Trophoblast cell (in vitro differentiated cells and primary cell): ENCODE measurements at regions not wholly inside any gene's neighbourhood (a gene's known extent, or its start where the extent isn't known, plus 50 kb on each side); places are given as distances from the start of the nearest gene placed in this dataset.

Source experiments
- DNase-seq, 2 donors: peaks; one replicate each; pipeline ENCODE4 v3.0.0-alpha.2; 2016
- H2AFZ ChIP-seq: 2 replicates; pipeline ENCODE4 v1.6.1; 2013; ENCODE audit warnings: low read length, moderate library complexity, mild to moderate bottlenecking; ENCODE audit not compliant: insufficient read depth, poor library complexity
- H2AK5ac ChIP-seq: 2 replicates; pipeline ENCODE4 v1.6.1; 2013; ENCODE audit warnings: mild to moderate bottlenecking, low read length
- H2BK120ac ChIP-seq: 2 replicates; pipeline ENCODE4 v1.6.1; 2013; ENCODE audit warnings: low read length, mild to moderate bottlenecking, moderate library complexity; ENCODE audit not compliant: insufficient read depth, poor library complexity
- H2BK12ac ChIP-seq: 2 replicates; pipeline ENCODE4 v1.6.1; 2013; ENCODE audit warnings: mild to moderate bottlenecking, low read length, moderate library complexity
- H2BK5ac ChIP-seq: 2 replicates; pipeline ENCODE4 v1.6.1; 2013; ENCODE audit warnings: low read length, low read depth, moderate library complexity, mild to moderate bottlenecking; ENCODE audit not compliant: poor library complexity
- H3K14ac ChIP-seq: 2 replicates; pipeline ENCODE4 v1.6.1; 2013; ENCODE audit warnings: mild to moderate bottlenecking, low read length
- H3K18ac ChIP-seq: 2 replicates; pipeline ENCODE4 v1.6.1; 2013; ENCODE audit warnings: mild to moderate bottlenecking, low read length
- H3K23ac ChIP-seq: 2 replicates; pipeline ENCODE4 v1.6.1; 2013; ENCODE audit warnings: low read length
- H3K27ac ChIP-seq: 2 replicates; pipeline ENCODE4 v1.5.1; 2013; ENCODE audit warnings: low read depth, mild to moderate bottlenecking, inconsistent platforms, low read length, moderate library complexity
- H3K27me3 ChIP-seq: 2 replicates; pipeline ENCODE4 v1.6.1; 2013; ENCODE audit warnings: inconsistent platforms, mild to moderate bottlenecking, low read length, moderate library complexity; ENCODE audit not compliant: insufficient read depth
- H3K36me3 ChIP-seq, 2 experiments: 1 replicate in 1 of 2; 2 replicates in 1 of 2; pipeline ENCODE4 v1.6.1; 2013; ENCODE audit warnings: low read length in 2 of 2, mild to moderate bottlenecking in 2 of 2, moderate library complexity in 1 of 2; ENCODE audit not compliant: insufficient read depth in 2 of 2, control insufficient read depth in 1 of 2
- H3K4ac ChIP-seq: 2 replicates; pipeline ENCODE4 v1.6.1; 2013; ENCODE audit warnings: low read depth, mild to moderate bottlenecking, low read length, moderate library complexity
- H3K4me1 ChIP-seq, 2 experiments: 1 replicate in 1 of 2; 2 replicates in 1 of 2; pipeline ENCODE4 v1.6.1; 2013; ENCODE audit warnings: low read length in 2 of 2, mild to moderate bottlenecking in 2 of 2, moderate library complexity in 1 of 2; ENCODE audit not compliant: insufficient read depth in 2 of 2, control insufficient read depth in 1 of 2
- H3K4me2 ChIP-seq: 2 replicates; pipeline ENCODE4 v1.6.1; 2013; ENCODE audit warnings: inconsistent platforms, mild to moderate bottlenecking, low read length, moderate library complexity
- H3K4me3 ChIP-seq: 2 replicates; pipeline ENCODE4 v1.5.1; 2013; ENCODE audit warnings: mild to moderate bottlenecking, low read depth, low read length, inconsistent platforms
- H3K79me1 ChIP-seq: one replicate; pipeline ENCODE4 v1.6.1; 2013; ENCODE audit warnings: low read length
- H3K79me2 ChIP-seq: 2 replicates; pipeline ENCODE4 v1.6.1; 2013; ENCODE audit warnings: low read length, mild to moderate bottlenecking; ENCODE audit not compliant: control insufficient read depth, insufficient read depth, poor library complexity
- H3K9ac ChIP-seq: 2 replicates; pipeline ENCODE4 v1.6.1; 2013; ENCODE audit warnings: mild to moderate bottlenecking, low read length
- H3K9me3 ChIP-seq: 2 replicates; pipeline ENCODE4 v1.6.1; 2013; ENCODE audit warnings: low read depth, mild to moderate bottlenecking, control low read depth, inconsistent platforms, low read length; ENCODE audit not compliant: insufficient read depth
- H4K12ac ChIP-seq: 2 replicates; pipeline ENCODE4 v1.6.1; 2013; ENCODE audit warnings: low read depth, mild to moderate bottlenecking, low read length, moderate library complexity
- H4K8ac ChIP-seq: 2 replicates; pipeline ENCODE4 v1.6.1; 2013; ENCODE audit warnings: low read depth, mild to moderate bottlenecking, low read length, moderate library complexity
- H4K91ac ChIP-seq: one replicate; pipeline ENCODE4 v1.6.1; 2013; ENCODE audit warnings: low read depth, mild to moderate bottlenecking, low read length, moderate library complexity
- WGBS: extraction: QIAGEN DNeasy Blood & Tissue Kit; methylation state at CpG from one replicate; pipeline ENCODE4 v1.1.7; 2013; ENCODE audit warnings: missing lambda C conversion rate; ENCODE audit not compliant: insufficient read length, insufficient coverage; ENCODE audit errors: extremely low coverage; 5-methylcytosine and 5-hydroxymethylcytosine counted together

GRCh38 chr9:18146329-18146728 is 327.6 kb upstream of the ADAMTSL1 start:
- Histone ChIP-seq H3K79me1 (no peaks in the 10 kb centered on the region), H4K12ac (no peak overlapping the region), H3K27ac (no peak overlapping the region), H3K4me2 (no peak overlapping the region), H3K18ac (no peak overlapping the region), H2AK5ac (no peak overlapping the region), H2BK12ac (no peak overlapping the region), H3K4ac (no peak overlapping the region), H3K4me1 (no peaks in the 10 kb centered on the region), H3K9ac (no peak overlapping the region), H4K91ac (no peak overlapping the region), H3K27me3 (no peaks in the 10 kb centered on the region), H2AFZ (no peak overlapping the region), H3K4me3 (no peak overlapping the region), H3K14ac (no peak overlapping the region), H3K23ac (no peak overlapping the region), H3K9me3 (no peaks in the 10 kb centered on the region), H3K36me3 (no peaks in the 10 kb centered on the region), H2BK120ac (no peak overlapping the region), H3K79me2 (no peaks in the 10 kb centered on the region), H4K8ac (no peak overlapping the region), H2BK5ac (no peak overlapping the region)
- no peak for DNase-seq
- WGBS, result no CpG with 5 or more reads among the region's 3 CpGs

DNA sequence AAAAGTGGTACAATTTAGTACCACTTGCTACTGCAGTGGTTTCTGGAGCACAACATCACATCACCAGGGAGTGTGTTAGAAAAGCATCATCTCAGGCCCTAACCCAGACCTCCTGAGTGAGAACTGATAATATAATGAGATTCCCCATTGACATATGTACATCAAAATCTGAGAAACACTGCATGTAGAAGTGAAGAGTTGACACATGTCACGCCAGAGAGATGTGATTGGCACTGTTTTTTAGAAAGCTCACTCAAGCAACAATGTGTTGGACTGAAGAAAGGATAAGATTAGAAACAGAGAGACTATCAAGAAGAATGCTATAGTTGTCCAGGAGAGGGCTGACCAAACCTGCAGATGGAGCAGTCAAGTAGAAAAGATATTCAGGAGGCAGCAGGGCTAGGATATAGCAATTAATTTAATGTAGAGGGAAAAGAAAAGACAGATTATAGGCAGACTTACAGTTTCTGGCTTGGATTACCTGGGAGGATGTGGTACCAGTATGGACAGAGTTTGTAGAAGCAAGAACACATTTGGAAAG is 324.4 kb upstream of the ADAMTSL1 start:
- Histone ChIP-seq H3K36me3 (no peaks in the 10 kb centered on the region), H2AFZ (no peak overlapping the region), H2BK5ac (no peak overlapping the region), H3K14ac (no peak overlapping the region), H3K79me1 (no peaks in the 10 kb centered on the region), H4K12ac (no peak overlapping the region), H3K23ac (no peak overlapping the region), H3K4me3 (no peak overlapping the region), H3K4me2 (no peak overlapping the region), H3K27me3 (no peaks in the 10 kb centered on the region), H2BK12ac (no peak overlapping the region), H2BK120ac (no peak overlapping the region), H3K4me1 (no peaks in the 10 kb centered on the region), H4K91ac (no peak overlapping the region), H3K9me3 (no peaks in the 10 kb centered on the region), H3K79me2 (no peaks in the 10 kb centered on the region), H3K9ac (no peak overlapping the region), H3K27ac (no peak overlapping the region), H2AK5ac (no peak overlapping the region), H4K8ac (no peak overlapping the region), H3K18ac (no peak overlapping the region), H3K4ac (no peak overlapping the region)
- no peak for DNase-seq
- WGBS, result no CpG with 5 or more reads among the region's 1 CpG

GRCh38 chr9:18154661-18155060 is 319.3 kb upstream of the ADAMTSL1 start:
- Histone ChIP-seq H3K9ac (no peak overlapping the region), H3K27me3 (no peaks in the 10 kb centered on the region), H2BK120ac (no peak overlapping the region), H3K14ac (no peak overlapping the region), H3K27ac (no peak overlapping the region), H3K23ac (no peak overlapping the region), H3K36me3 (no peaks in the 10 kb centered on the region), H2AK5ac (no peak overlapping the region), H3K4me1 (no peaks in the 10 kb centered on the region), H3K9me3 (no peaks in the 10 kb centered on the region), H4K91ac (no peak overlapping the region), H3K4me2 (no peak overlapping the region), H4K8ac (no peak overlapping the region), H2BK5ac (no peak overlapping the region), H4K12ac (no peak overlapping the region), H2BK12ac (no peak overlapping the region), H2AFZ (no peak overlapping the region), H3K18ac (no peak overlapping the region), H3K4me3 (no peak overlapping the region), H3K4ac (no peak overlapping the region), H3K79me1 (no peaks in the 10 kb centered on the region), H3K79me2 (no peaks in the 10 kb centered on the region)
- no CpG with 5 or more reads among the region's 1 CpG for WGBS
- peak in 1 of 2 donors; percentile 9 for DNase-seq

DNA sequence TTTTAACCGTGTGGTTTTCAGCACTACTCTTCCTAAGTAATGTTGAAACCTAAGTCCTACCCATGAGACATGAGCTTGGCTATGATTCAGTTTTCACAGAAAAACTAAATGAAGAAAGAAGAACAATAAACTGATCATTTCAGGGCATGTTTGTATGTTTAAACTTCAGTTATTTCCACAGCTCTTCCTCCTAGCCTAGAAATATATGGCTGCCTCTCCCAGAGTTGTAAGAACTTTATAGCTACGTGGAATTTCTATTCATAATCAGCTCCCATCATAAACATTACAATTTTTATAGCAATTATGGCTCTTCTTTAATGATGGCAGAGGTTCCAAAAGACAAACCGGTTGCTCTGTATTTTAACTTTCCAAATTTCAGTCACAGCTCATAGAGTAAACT is 314.7 kb upstream of the ADAMTSL1 start:
- no peak overlapping the region for H3K18ac ChIP-seq
- WGBS, result no CpG with 5 or more reads among the region's 3 CpGs

More for the DNA sequence above, 314.7 kb upstream of the ADAMTSL1 start:
- H3K4me2 ChIP-seq, result no peak overlapping the region
- H2BK5ac ChIP-seq, result no peak overlapping the region
- no peak for DNase-seq
- no peak overlapping the region for H3K14ac ChIP-seq
- H2AK5ac ChIP-seq, result no peak overlapping the region
- no peak overlapping the region for H3K4me3 ChIP-seq
- no peaks in the 10 kb centered on the region for H3K9me3 ChIP-seq
- H3K36me3 ChIP-seq, result no peaks in the 10 kb centered on the region
- H2AFZ ChIP-seq, result no peak overlapping the region
- H4K12ac ChIP-seq, result no peak overlapping the region
- no peak overlapping the region for H3K9ac ChIP-seq
- no peak overlapping the region for H2BK12ac ChIP-seq
- no peak overlapping the region for H4K91ac ChIP-seq
- no peaks in the 10 kb centered on the region for H3K27me3 ChIP-seq
- no peaks in the 10 kb centered on the region for H3K79me2 ChIP-seq
- no peak overlapping the region for H2BK120ac ChIP-seq
- no peak overlapping the region for H3K23ac ChIP-seq
- no peaks in the 10 kb centered on the region for H3K4me1 ChIP-seq
- no peak overlapping the region for H3K27ac ChIP-seq
- no peaks in the 10 kb centered on the region for H3K79me1 ChIP-seq
- H3K4ac ChIP-seq, result no peak overlapping the region
- no peak overlapping the region for H4K8ac ChIP-seq
